CD4-positive, alpha-beta T cell (primary cell): ENCODE measurements at regions not wholly inside any gene's neighbourhood (a gene's known extent, or its start where the extent isn't known, plus 50 kb on each side); places are given as distances from the start of the nearest gene placed in this dataset.

Experiments
- ATAC-seq: fragments of 200-7000 bp; cut with Tn5 transposase; one replicate; pipeline ENCODE4 v1.10.0; 2022; ENCODE audit warnings: mild to moderate bottlenecking; ENCODE audit not compliant: poor library complexity
- CTCF ChIA-PET: fragments of 350-600 bp; sonication (Branson Sonifier 250); formaldehyde crosslinking; loops from one replicate; lab custom pipeline; 2021; ENCODE audit warnings: antibody characterized with exemption, inconsistent platforms; lab: Charles Lee
- POLR2A ChIA-PET: fragments of 350-600 bp; sonication (Branson Sonifier 250); formaldehyde crosslinking; loops from one replicate; lab custom pipeline; 2021; ENCODE audit warnings: antibody characterized with exemption, inconsistent platforms; lab: Charles Lee
- DNase-seq, 14 experiments: peaks; one replicate each; pipeline ENCODE4 v3.0.0-alpha.2; 2013 to 2020; ENCODE audit warnings: mixed read lengths in 2 of 14
- H3K27ac ChIP-seq, 2 donors: one replicate each; pipeline versions ENCODE4 v1.5.1 to v1.7.0; 2013; ENCODE audit warnings: low read length in 2 of 2, low read depth in 1 of 2, mild to moderate bottlenecking in 1 of 2
- H3K27me3 ChIP-seq, 2 experiments: 1 replicate in 1 of 2; 2 replicates in 1 of 2; pipeline versions ENCODE4 v1.6.1 to v1.7.0; 2013; ENCODE audit warnings: low read length in 2 of 2, control low read depth in 1 of 2, mild to moderate bottlenecking in 1 of 2, moderate library complexity in 1 of 2; ENCODE audit not compliant: insufficient read depth in 2 of 2, control insufficient read depth in 1 of 2
- H3K36me3 ChIP-seq: one replicate; pipeline ENCODE4 v1.6.1; 2013; ENCODE audit warnings: low read length, control low read depth; ENCODE audit not compliant: insufficient read depth
- H3K4me1 ChIP-seq: one replicate; pipeline ENCODE4 v1.6.1; 2013; ENCODE audit warnings: low read length, control low read depth; ENCODE audit not compliant: insufficient read depth
- H3K4me3 ChIP-seq: one replicate; pipeline ENCODE4 v1.5.1; 2013; ENCODE audit warnings: mild to moderate bottlenecking, low read length, moderate library complexity
- H3K9me3 ChIP-seq, 2 experiments: 1 replicate in 1 of 2; 2 replicates in 1 of 2; pipeline versions ENCODE4 v1.6.1 to v1.7.0; 2013; ENCODE audit warnings: low read length in 2 of 2, mild to moderate bottlenecking in 2 of 2, control low read depth in 1 of 2, moderate library complexity in 1 of 2; ENCODE audit not compliant: control insufficient read depth in 1 of 2, insufficient read depth in 1 of 2
- H3K27ac Mint-ChIP-seq: one replicate; pipeline ENCODE4 v1.8.0; 2020; ENCODE audit warnings: mixed read lengths
- H3K27me3 Mint-ChIP-seq: one replicate; pipeline ENCODE4 v1.8.0; 2021; ENCODE audit warnings: mixed read lengths
- H3K36me3 Mint-ChIP-seq: one replicate; pipeline ENCODE4 v1.8.0; 2021; ENCODE audit warnings: low read depth, mixed read lengths
- H3K4me1 Mint-ChIP-seq: one replicate; pipeline ENCODE4 v1.8.0; 2021; ENCODE audit warnings: low read depth, mixed read lengths
- H3K4me3 Mint-ChIP-seq: one replicate; pipeline ENCODE4 v1.8.0; 2020; ENCODE audit warnings: mild to moderate bottlenecking, mixed read lengths
- H3K9me3 Mint-ChIP-seq: one replicate; pipeline ENCODE4 v1.8.0; 2020; ENCODE audit warnings: mixed read lengths
- intact Hi-C, 2 experiments: fragments of 100-400 bp; cut with DNase I in 1 of 2; cut with micrococcal nuclease in 1 of 2; formaldehyde crosslinking; loops; one replicate each; pipeline versions ENCODE4 v1.15.1 to v1.9.0; 2023 to 2025; cut with DNase I, micrococcal nuclease
- TF ChIP-seq, protein P1 (sequence below): fragments of 200-600 bp; IDR thresholded peaks from one replicate; pipeline ENCODE4 v1.8.0; 2022; ENCODE audit warnings: antibody characterized with exemption, mild to moderate bottlenecking

DNA sequence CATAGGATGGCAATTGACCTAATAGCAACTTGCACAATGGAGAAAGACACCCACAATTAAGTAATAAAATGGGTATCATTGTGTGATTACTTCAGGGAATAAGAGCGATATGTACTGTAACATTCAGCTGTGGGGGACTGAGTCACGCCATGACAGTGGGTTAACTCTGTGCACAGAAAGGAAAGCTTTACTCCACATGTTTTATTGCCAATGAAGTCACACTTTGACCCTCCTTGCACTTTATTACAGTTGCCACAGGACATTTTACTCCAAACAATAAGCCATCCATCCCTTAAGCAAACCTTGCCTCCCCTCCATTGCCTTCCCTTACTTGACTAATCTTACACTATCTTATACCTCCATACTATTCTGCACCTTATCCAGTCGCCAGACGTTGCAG lies 403.1 kb downstream of the VRK1 start:
- Mint-ChIP-seq H3K27ac (no peak overlapping the region), H3K27me3 (peaks cover 7% of the 10 kb centered on the region), H3K9me3 (peaks cover 6% of the 10 kb centered on the region), H3K4me1 (no peaks in the 10 kb centered on the region), H3K4me3 (no peak overlapping the region), H3K36me3 (no peaks in the 10 kb centered on the region)
- H3K4me1 ChIP-seq: no peaks in the 10 kb centered on the region
- ChIA-PET POLR2A (no interaction called here), CTCF (no interaction called here)
- H3K27ac ChIP-seq: no peak overlapping the region
- DNase-seq: no peak
- no peaks in the 10 kb centered on the region for H3K9me3 ChIP-seq
- TF ChIP-seq, protein P1, sequence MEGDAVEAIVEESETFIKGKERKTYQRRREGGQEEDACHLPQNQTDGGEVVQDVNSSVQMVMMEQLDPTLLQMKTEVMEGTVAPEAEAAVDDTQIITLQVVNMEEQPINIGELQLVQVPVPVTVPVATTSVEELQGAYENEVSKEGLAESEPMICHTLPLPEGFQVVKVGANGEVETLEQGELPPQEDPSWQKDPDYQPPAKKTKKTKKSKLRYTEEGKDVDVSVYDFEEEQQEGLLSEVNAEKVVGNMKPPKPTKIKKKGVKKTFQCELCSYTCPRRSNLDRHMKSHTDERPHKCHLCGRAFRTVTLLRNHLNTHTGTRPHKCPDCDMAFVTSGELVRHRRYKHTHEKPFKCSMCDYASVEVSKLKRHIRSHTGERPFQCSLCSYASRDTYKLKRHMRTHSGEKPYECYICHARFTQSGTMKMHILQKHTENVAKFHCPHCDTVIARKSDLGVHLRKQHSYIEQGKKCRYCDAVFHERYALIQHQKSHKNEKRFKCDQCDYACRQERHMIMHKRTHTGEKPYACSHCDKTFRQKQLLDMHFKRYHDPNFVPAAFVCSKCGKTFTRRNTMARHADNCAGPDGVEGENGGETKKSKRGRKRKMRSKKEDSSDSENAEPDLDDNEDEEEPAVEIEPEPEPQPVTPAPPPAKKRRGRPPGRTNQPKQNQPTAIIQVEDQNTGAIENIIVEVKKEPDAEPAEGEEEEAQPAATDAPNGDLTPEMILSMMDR: no peak
- H3K27me3 ChIP-seq: no peaks in the 10 kb centered on the region
- no peak overlapping the region for H3K4me3 ChIP-seq
- intact Hi-C loops: no loop called here
- ATAC-seq: no peak
- H3K36me3 ChIP-seq: no peaks in the 10 kb centered on the region

- DNase-seq (no peak), ATAC-seq (no peak)
- Histone ChIP-seq H3K27me3 (peaks cover 0 to 3% of the 10 kb centered on the region in 2 experiments), H3K27ac (no peak overlapping the region), H3K4me3 (no peak overlapping the region), H3K9me3 (no peaks in the 10 kb centered on the region), H3K36me3 (no peaks in the 10 kb centered on the region), H3K4me1 (no peaks in the 10 kb centered on the region)
- no peaks in the 10 kb centered on the region for H3K9me3 Mint-ChIP-seq
- ChIA-PET CTCF (no interaction called here), POLR2A (no interaction called here)
- no peak overlapping the region for H3K4me3 Mint-ChIP-seq
- H3K36me3 Mint-ChIP-seq: no peaks in the 10 kb centered on the region
- no peak overlapping the region for H3K27ac Mint-ChIP-seq
- H3K4me1 Mint-ChIP-seq: no peaks in the 10 kb centered on the region
- intact Hi-C loops: no loop called here
- no peaks in the 10 kb centered on the region for H3K27me3 Mint-ChIP-seq
- TF ChIP-seq, protein P1: no peak
These were observed 409.7 kb downstream of the VRK1 start for GRCh38 chr14:97206916-97207315.

- Histone ChIP-seq H3K36me3 (no peaks in the 10 kb centered on the region), H3K4me1 (no peaks in the 10 kb centered on the region), H3K27me3 (peaks cover 0 to 3% of the 10 kb centered on the region in 2 experiments), H3K9me3 (no peaks in the 10 kb centered on the region), H3K4me3 (no peak overlapping the region), H3K27ac (no peak overlapping the region)
- no peaks in the 10 kb centered on the region for H3K4me1 Mint-ChIP-seq
- TF ChIP-seq, protein P1: no peak
- intact Hi-C loops: no loop called here
- H3K36me3 Mint-ChIP-seq: no peaks in the 10 kb centered on the region
- H3K4me3 Mint-ChIP-seq: no peak overlapping the region
- ATAC-seq (no peak), DNase-seq (no peak)
- H3K27me3 Mint-ChIP-seq: no peaks in the 10 kb centered on the region
- H3K9me3 Mint-ChIP-seq: no peaks in the 10 kb centered on the region
- CTCF ChIA-PET: no interaction called here
- H3K27ac Mint-ChIP-seq: no peak overlapping the region
- POLR2A ChIA-PET: no interaction called here
These were observed 413.0 kb downstream of the VRK1 start for GRCh38 chr14:97210202-97210601.
